Breast epithelium (tissue), 4 donors: ENCODE measurements at regions not wholly inside any gene's neighbourhood (a gene's known extent, or its start where the extent isn't known, plus 50 kb on each side); places are given as distances from the start of the nearest gene placed in this dataset.

Source experiments
- DNase-seq, 2 donors: peaks; one replicate each; pipeline ENCODE4 v3.0.0-alpha.2; 2019; ENCODE audit warnings: low spot score in 2 of 2
- H3K27ac ChIP-seq, 2 donors: fragments of 200-600 bp; sonication (generic) in 1 of 2; one replicate each; pipeline ENCODE4 v1.5.1; 2016 to 2019; ENCODE audit warnings: mild to moderate bottlenecking in 1 of 2
- H3K27me3 ChIP-seq, 2 donors: fragments of 200-600 bp; sonication (generic) in 1 of 2; one replicate each; pipeline versions ENCODE4 v1.5.1 to v1.6.0; 2017 to 2019; ENCODE audit warnings: control low read depth in 1 of 2, mild to moderate bottlenecking in 1 of 2
- H3K36me3 ChIP-seq: fragments of 200-600 bp; one replicate; pipeline ENCODE4 v1.5.1; 2019
- H3K4me1 ChIP-seq, 2 donors: fragments of 200-600 bp; sonication (generic); one replicate each; pipeline ENCODE4 v1.5.1; 2016 to 2019; ENCODE audit warnings: control low read depth in 1 of 2
- H3K4me3 ChIP-seq, 3 donors: fragments of 200-600 bp; sonication (generic); 1 replicate in 2 of 3; 2 replicates in 1 of 3; pipeline ENCODE4 v1.5.1; 2016 to 2019; ENCODE audit warnings: mild to moderate bottlenecking in 3 of 3, moderate library complexity in 2 of 3
- H3K9me3 ChIP-seq, 2 donors: fragments of 200-600 bp; sonication (generic) in 1 of 2; one replicate each; pipeline ENCODE4 v1.5.1; 2016 to 2019; ENCODE audit warnings: control low read depth in 1 of 2
- POLR2A ChIP-seq: fragments of 450-650 bp; IDR thresholded peaks from one replicate; pipeline ENCODE4 v1.6.1; 2016; ENCODE audit warnings: antibody characterized with exemption, mild to moderate bottlenecking, moderate library complexity
- POLR2AphosphoS5 ChIP-seq, 3 donors: sonication (generic); formaldehyde crosslinking; IDR thresholded peaks; one replicate each; pipeline ENCODE4 v1.6.1; 2017; ENCODE audit warnings: antibody characterized with exemption in 3 of 3
- intact Hi-C: fragments of 100-400 bp; cut with DNase I; formaldehyde crosslinking; loops from one replicate; pipeline ENCODE4 v1.15.1; 2023; ENCODE audit warnings: low total_unique reads
- TF ChIP-seq, protein P1 (sequence below), 3 donors: fragments of 450-650 bp; IDR thresholded peaks; one replicate each; pipeline ENCODE4 v1.5.1; 2016 to 2017; ENCODE audit warnings: antibody characterized with exemption in 3 of 3, mild to moderate bottlenecking in 3 of 3, moderate library complexity in 3 of 3

DNA sequence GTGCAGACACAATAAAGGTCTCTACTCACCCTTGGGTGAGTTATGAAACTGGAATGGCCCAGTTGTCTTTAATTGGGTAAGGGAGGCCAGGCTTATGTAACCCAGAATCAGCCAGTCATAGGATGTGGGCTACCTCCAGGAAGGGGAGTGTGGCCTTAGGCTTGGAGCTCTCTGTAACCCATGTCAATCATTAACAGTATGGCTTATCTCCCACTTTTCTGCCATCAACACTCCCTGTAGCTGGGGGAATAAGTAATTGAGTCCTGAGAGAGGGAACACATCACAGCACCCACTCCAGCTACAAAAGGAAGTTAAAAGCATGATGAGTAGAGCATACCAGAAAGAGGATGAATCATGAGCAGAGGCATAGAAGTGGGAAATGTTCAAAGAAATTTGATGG lies 327.0 kb upstream of the DUSP10 start:
- Histone ChIP-seq H3K4me1 (no peaks in the 10 kb centered on the region), H3K27me3 (no peaks in the 10 kb centered on the region), H3K9me3 (peaks cover 6 to 11% of the 10 kb centered on the region in 2 donors), H3K36me3 (no peaks in the 10 kb centered on the region), H3K4me3 (no peak overlapping the region), H3K27ac (no peak overlapping the region)
- intact Hi-C loops, result no loop called here
- TF ChIP-seq POLR2A (no peak), POLR2AphosphoS5 (IDR thresholded peaks at IDR 0.05) (no peak)
- TF ChIP-seq, protein P1, sequence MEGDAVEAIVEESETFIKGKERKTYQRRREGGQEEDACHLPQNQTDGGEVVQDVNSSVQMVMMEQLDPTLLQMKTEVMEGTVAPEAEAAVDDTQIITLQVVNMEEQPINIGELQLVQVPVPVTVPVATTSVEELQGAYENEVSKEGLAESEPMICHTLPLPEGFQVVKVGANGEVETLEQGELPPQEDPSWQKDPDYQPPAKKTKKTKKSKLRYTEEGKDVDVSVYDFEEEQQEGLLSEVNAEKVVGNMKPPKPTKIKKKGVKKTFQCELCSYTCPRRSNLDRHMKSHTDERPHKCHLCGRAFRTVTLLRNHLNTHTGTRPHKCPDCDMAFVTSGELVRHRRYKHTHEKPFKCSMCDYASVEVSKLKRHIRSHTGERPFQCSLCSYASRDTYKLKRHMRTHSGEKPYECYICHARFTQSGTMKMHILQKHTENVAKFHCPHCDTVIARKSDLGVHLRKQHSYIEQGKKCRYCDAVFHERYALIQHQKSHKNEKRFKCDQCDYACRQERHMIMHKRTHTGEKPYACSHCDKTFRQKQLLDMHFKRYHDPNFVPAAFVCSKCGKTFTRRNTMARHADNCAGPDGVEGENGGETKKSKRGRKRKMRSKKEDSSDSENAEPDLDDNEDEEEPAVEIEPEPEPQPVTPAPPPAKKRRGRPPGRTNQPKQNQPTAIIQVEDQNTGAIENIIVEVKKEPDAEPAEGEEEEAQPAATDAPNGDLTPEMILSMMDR (IDR thresholded peaks at IDR 0.05), result no peak
- DNase-seq, result no peak

- no peaks in the 10 kb centered on the region for H3K4me1 ChIP-seq
- H3K36me3 ChIP-seq, result no peaks in the 10 kb centered on the region
- H3K9me3 ChIP-seq, result peaks cover 6 to 12% of the 10 kb centered on the region in 2 donors
- no peak for TF ChIP-seq POLR2A
- no peak for TF ChIP-seq POLR2AphosphoS5 (IDR thresholded peaks at IDR 0.05)
- TF ChIP-seq, protein P1 (IDR thresholded peaks at IDR 0.05), result no peak
- H3K4me3 ChIP-seq, result no peak overlapping the region
- intact Hi-C loops, result no loop called here
- H3K27ac ChIP-seq, result no peak overlapping the region
- no peak for DNase-seq
- H3K27me3 ChIP-seq, result no peaks in the 10 kb centered on the region
These were observed 326.2 kb upstream of the DUSP10 start for GRCh38 chr1:222068101-222068500.

DNA sequence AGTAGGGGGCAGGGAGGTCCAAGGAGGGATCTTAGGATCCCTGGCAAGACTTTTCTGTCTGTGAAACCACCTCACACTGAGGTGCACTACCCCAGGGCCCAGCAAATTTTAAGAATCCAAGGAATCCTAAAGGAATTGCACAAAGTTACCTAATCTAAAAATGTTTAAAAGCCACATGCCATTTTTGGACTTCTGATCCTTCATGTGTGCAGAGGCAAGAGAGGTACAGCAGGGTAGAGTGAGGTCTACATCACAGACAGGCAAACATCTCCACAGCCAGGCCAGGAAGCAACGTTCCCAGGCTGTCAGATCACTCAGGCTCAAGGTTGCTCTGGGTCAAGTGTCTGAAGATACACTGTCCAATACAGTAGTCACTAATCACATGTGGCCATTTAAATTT lies 324.6 kb upstream of the DUSP10 start:
- H3K4me3 ChIP-seq, result no peak overlapping the region
- no peak overlapping the region for H3K27ac ChIP-seq
- H3K36me3 ChIP-seq, result no peaks in the 10 kb centered on the region
- intact Hi-C loops, result no loop called here
- DNase-seq, result no peak
- peaks cover 6 to 12% of the 10 kb centered on the region in 2 donors for H3K9me3 ChIP-seq
- H3K4me1 ChIP-seq, result no peaks in the 10 kb centered on the region
- no peaks in the 10 kb centered on the region for H3K27me3 ChIP-seq
- TF ChIP-seq POLR2AphosphoS5 (IDR thresholded peaks at IDR 0.05), result no peak
- TF ChIP-seq, protein P1 (IDR thresholded peaks at IDR 0.05), result no peak
- no peak for TF ChIP-seq POLR2A

- intact Hi-C loops, result no loop called here
- H3K9me3 ChIP-seq, result peaks cover 6 to 12% of the 10 kb centered on the region in 2 donors
- no peaks in the 10 kb centered on the region for H3K4me1 ChIP-seq
- no peak overlapping the region for H3K27ac ChIP-seq
- H3K4me3 ChIP-seq, result no peak overlapping the region
- H3K36me3 ChIP-seq, result no peaks in the 10 kb centered on the region
- no peaks in the 10 kb centered on the region for H3K27me3 ChIP-seq
- no peak for DNase-seq
- TF ChIP-seq, protein P1 (IDR thresholded peaks at IDR 0.05), result no peak
- no peak for TF ChIP-seq POLR2AphosphoS5 (IDR thresholded peaks at IDR 0.05)
- no peak for TF ChIP-seq POLR2A
These were observed 323.3 kb upstream of the DUSP10 start for GRCh38 chr1:222065234-222065633.

- TF ChIP-seq POLR2A, result no peak
- no peak for TF ChIP-seq POLR2AphosphoS5 (IDR thresholded peaks at IDR 0.05)
- TF ChIP-seq, protein P1 (IDR thresholded peaks at IDR 0.05), result no peak
- H3K36me3 ChIP-seq, result no peaks in the 10 kb centered on the region
These were observed 322.7 kb upstream of the DUSP10 start for GRCh38 chr1:222064388-222065211.

More at GRCh38 chr1:222064388-222065211, 322.7 kb upstream of the DUSP10 start:
- intact Hi-C loops, result no loop called here
- Histone ChIP-seq H3K9me3 (peaks cover 6 to 12% of the 10 kb centered on the region in 2 donors), H3K4me1 (no peaks in the 10 kb centered on the region), H3K27ac (no peak overlapping the region), H3K27me3 (no peaks in the 10 kb centered on the region), H3K4me3 (no peak overlapping the region)
- no peak for DNase-seq
